ENCODE measurements at regions not wholly inside any gene's neighbourhood (a gene's known extent, or its start where the extent isn't known, plus 50 kb on each side); places are given as distances from the start of the nearest gene placed in this dataset.

- no peaks in the 10 kb centered on the region for H3K9me3 ChIP-seq (ENCODE audit: control insufficient read depth, insufficient read depth, low read depth, low read length)
- ChIA-PET POLR2A (no interaction called here), CTCF (interaction anchor here (1.2 kb wide), 1 partner anchor 73 kb away, joined by 3 read pairs; no protein-coding TSS in a partner anchor)
- no peak overlapping the region; the same call in 1 of the 2 replicates for H3K27ac ChIP-seq (ENCODE audit: extremely low read depth, low read depth, low read length)
- no peak overlapping the region for H3K4me3 ChIP-seq (ENCODE audit: low read depth, low read length)
- H3K36me3 ChIP-seq (ENCODE audit: control insufficient read depth in 2 of 2, insufficient read depth in 1 of 2, low read length in 2 of 2), result no peaks in the 10 kb centered on the region
- TF ChIP-seq ZBTB1 (tag by site-specific recombination; IDR thresholded peaks at IDR 0.05) (no peak), ZNF24 (tag by site-specific recombination; IDR thresholded peaks at IDR 0.05) (no peak), ZNF146 (tag by site-specific recombination; IDR thresholded peaks at IDR 0.05) (no peak), ZNF621 (tag by site-specific recombination; IDR thresholded peaks at IDR 0.05) (no peak), YY1 (tag by site-specific recombination; IDR thresholded peaks at IDR 0.05) (no peak), GLI4 (tag by site-specific recombination; IDR thresholded peaks at IDR 0.05) (no peak)
- TF ChIP-seq, protein P1, sequence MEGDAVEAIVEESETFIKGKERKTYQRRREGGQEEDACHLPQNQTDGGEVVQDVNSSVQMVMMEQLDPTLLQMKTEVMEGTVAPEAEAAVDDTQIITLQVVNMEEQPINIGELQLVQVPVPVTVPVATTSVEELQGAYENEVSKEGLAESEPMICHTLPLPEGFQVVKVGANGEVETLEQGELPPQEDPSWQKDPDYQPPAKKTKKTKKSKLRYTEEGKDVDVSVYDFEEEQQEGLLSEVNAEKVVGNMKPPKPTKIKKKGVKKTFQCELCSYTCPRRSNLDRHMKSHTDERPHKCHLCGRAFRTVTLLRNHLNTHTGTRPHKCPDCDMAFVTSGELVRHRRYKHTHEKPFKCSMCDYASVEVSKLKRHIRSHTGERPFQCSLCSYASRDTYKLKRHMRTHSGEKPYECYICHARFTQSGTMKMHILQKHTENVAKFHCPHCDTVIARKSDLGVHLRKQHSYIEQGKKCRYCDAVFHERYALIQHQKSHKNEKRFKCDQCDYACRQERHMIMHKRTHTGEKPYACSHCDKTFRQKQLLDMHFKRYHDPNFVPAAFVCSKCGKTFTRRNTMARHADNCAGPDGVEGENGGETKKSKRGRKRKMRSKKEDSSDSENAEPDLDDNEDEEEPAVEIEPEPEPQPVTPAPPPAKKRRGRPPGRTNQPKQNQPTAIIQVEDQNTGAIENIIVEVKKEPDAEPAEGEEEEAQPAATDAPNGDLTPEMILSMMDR (tag by site-specific recombination; IDR thresholded peaks at IDR 0.05), result no peak
- TF ChIP-seq, protein P2, sequence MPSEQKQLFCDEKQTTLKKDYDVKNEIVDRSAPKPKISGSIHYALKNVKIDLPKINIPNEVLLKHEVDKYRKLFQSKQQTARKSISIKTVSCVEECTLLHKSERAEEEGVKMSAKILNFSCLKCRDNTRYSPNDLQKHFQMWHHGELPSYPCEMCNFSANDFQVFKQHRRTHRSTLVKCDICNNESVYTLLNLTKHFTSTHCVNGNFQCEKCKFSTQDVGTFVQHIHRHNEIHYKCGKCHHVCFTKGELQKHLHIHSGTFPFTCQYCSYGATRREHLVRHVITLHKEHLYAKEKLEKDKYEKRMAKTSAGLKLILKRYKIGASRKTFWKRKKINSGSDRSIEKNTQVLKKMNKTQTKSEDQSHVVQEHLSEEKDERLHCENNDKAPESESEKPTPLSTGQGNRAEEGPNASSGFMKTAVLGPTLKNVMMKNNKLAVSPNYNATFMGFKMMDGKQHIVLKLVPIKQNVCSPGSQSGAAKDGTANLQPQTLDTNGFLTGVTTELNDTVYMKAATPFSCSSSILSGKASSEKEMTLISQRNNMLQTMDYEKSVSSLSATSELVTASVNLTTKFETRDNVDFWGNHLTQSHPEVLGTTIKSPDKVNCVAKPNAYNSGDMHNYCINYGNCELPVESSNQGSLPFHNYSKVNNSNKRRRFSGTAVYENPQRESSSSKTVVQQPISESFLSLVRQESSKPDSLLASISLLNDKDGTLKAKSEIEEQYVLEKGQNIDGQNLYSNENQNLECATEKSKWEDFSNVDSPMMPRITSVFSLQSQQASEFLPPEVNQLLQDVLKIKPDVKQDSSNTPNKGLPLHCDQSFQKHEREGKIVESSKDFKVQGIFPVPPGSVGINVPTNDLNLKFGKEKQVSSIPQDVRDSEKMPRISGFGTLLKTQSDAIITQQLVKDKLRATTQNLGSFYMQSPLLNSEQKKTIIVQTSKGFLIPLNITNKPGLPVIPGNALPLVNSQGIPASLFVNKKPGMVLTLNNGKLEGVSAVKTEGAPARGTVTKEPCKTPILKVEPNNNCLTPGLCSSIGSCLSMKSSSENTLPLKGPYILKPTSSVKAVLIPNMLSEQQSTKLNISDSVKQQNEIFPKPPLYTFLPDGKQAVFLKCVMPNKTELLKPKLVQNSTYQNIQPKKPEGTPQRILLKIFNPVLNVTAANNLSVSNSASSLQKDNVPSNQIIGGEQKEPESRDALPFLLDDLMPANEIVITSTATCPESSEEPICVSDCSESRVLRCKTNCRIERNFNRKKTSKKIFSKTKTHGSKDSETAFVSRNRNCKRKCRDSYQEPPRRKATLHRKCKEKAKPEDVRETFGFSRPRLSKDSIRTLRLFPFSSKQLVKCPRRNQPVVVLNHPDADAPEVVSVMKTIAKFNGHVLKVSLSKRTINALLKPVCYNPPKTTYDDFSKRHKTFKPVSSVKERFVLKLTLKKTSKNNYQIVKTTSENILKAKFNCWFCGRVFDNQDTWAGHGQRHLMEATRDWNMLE (tag by site-specific recombination; conservative IDR thresholded peaks at IDR 0.05; ENCODE audit: low read depth), result no peak
- H3K4me1 ChIP-seq (ENCODE audit: control insufficient read depth, insufficient read depth, low read length), result peaks cover 21% of the 10 kb centered on the region
Measured at GRCh38 chr18:49667462-49667861, 105.6 kb downstream of the LIPG start.

GRCh38 chr18:49666045-49666775 is 104.4 kb downstream of the LIPG start:
- CTCF ChIA-PET, result interaction anchor here (0.6 to 1.2 kb wide), 6 partner anchors 14 to 251 kb away, joined by 3 to 7 read pairs (median 3); no protein-coding TSS in a partner anchor
- Histone ChIP-seq H3K9me3 (ENCODE audit: control insufficient read depth, insufficient read depth, low read depth, low read length) (no peaks in the 10 kb centered on the region), H3K4me3 (ENCODE audit: low read depth, low read length) (no peak overlapping the region), H3K36me3 (ENCODE audit: control insufficient read depth in 2 of 2, insufficient read depth in 1 of 2, low read length in 2 of 2) (no peaks in the 10 kb centered on the region), H3K27ac (ENCODE audit: extremely low read depth, low read depth, low read length) (peak overlapping the region; percentile 31; the same call in 1 of the 2 replicates), H3K4me1 (ENCODE audit: control insufficient read depth, insufficient read depth, low read length) (peaks cover 21% of the 10 kb centered on the region)
- peak; percentile 10; the same call in 1 of the 2 replicates for TF ChIP-seq ZXDB (tag by site-specific recombination; IDR thresholded peaks at IDR 0.05)
- TF ChIP-seq ZNF335 (tag by site-specific recombination; conservative IDR thresholded peaks at IDR 0.05), result 0 out of 2 replicates have a peak, but pooled peaks have one; percentile 32
- no peak; the same call in 1 of the 2 replicates for TF ChIP-seq OSR2 (tag by site-specific recombination; IDR thresholded peaks at IDR 0.05)
- TF ChIP-seq, protein P3, sequence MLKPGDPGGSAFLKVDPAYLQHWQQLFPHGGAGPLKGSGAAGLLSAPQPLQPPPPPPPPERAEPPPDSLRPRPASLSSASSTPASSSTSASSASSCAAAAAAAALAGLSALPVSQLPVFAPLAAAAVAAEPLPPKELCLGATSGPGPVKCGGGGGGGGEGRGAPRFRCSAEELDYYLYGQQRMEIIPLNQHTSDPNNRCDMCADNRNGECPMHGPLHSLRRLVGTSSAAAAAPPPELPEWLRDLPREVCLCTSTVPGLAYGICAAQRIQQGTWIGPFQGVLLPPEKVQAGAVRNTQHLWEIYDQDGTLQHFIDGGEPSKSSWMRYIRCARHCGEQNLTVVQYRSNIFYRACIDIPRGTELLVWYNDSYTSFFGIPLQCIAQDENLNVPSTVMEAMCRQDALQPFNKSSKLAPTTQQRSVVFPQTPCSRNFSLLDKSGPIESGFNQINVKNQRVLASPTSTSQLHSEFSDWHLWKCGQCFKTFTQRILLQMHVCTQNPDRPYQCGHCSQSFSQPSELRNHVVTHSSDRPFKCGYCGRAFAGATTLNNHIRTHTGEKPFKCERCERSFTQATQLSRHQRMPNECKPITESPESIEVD (tag by site-specific recombination; IDR thresholded peaks at IDR 0.05), result peak; percentile 52; the same call in 1 of the 2 replicates
- TF ChIP-seq ZNF366 (tag by site-specific recombination; conservative IDR thresholded peaks at IDR 0.05), result peak; percentile 46
- no peak for TF ChIP-seq SP3 (tag by site-specific recombination; IDR thresholded peaks at IDR 0.05)
- peak; percentile 56; the same call in 1 of the 2 replicates for TF ChIP-seq PRDM1 (tag by site-specific recombination; IDR thresholded peaks at IDR 0.05)
- TF ChIP-seq ZNF433 (tag by site-specific recombination; IDR thresholded peaks at IDR 0.05; ENCODE audit: low read depth), result no peak
- peak; percentile 20; the same call in 1 of the 2 replicates for TF ChIP-seq SP7 (tag by site-specific recombination; IDR thresholded peaks at IDR 0.05)
- POLR2A ChIA-PET, result no interaction called here

Measured in HEK293 (cell line).